ENCODE measurements at regions not wholly inside any gene's neighbourhood (a gene's known extent, or its start where the extent isn't known, plus 50 kb on each side); places are given as distances from the start of the nearest gene placed in this dataset.

GRCh38 chr13:63117710-63118109 is 1702.1 kb upstream of the PCDH20 start:
- CTCF ChIA-PET, result no interaction called here
- no peak overlapping the region for H3K4me3 ChIP-seq (ENCODE audit: insufficient read depth, low read depth, low read length)
- intact Hi-C loops (cut with micrococcal nuclease), result no loop called here
- H4K20me1 ChIP-seq (ENCODE audit: insufficient read depth, low read length), result no peaks in the 10 kb centered on the region
- no peak overlapping the region for H2BK5ac ChIP-seq (ENCODE audit: low read depth, low read length, poor library complexity, severe bottlenecking)
- no peak for DNase-seq
- no peak overlapping the region for H2BK20ac ChIP-seq (ENCODE audit: low read depth, low read length)
- no peak overlapping the region for H4K8ac ChIP-seq (ENCODE audit: low read depth in 2 of 2, low read length in 2 of 2)
- no peak overlapping the region for H3K18ac ChIP-seq (ENCODE audit: low read depth, low read length)
- no peak overlapping the region for H2AFZ ChIP-seq (replicated peaks; ENCODE audit: low read length, poor library complexity)
- H3K4me2 ChIP-seq (ENCODE audit: low read depth, low read length), result no peak overlapping the region
- H4K91ac ChIP-seq (ENCODE audit: insufficient read depth, low read depth, low read length), result no peak overlapping the region
- H3K4me1 ChIP-seq (ENCODE audit: control insufficient read depth, insufficient read depth, low read length), result no peaks in the 10 kb centered on the region
- H2BK120ac ChIP-seq (ENCODE audit: low read depth, low read length), result no peak overlapping the region
- no peak overlapping the region for H3K9ac ChIP-seq (ENCODE audit: low read depth, low read length)
- in situ Hi-C loops (cut with MboI; ENCODE audit: low sequenced_read_pairs), result no loop called here
- H3K9me1 ChIP-seq (ENCODE audit: insufficient read depth, low read length), result no peaks in the 10 kb centered on the region
- no peak overlapping the region for H4K5ac ChIP-seq (ENCODE audit: low read depth, low read length)
- no peaks in the 10 kb centered on the region for H3K36me3 ChIP-seq (ENCODE audit: control insufficient read depth, insufficient read depth, low read length)
- no peak overlapping the region for H3K4ac ChIP-seq (ENCODE audit: low read depth, low read length)
- H3K79me1 ChIP-seq (ENCODE audit: low read depth in 1 of 2, low read length in 2 of 2), result no peaks in the 10 kb centered on the region
- no peak overlapping the region for H2AK5ac ChIP-seq (ENCODE audit: low read depth, low read length)
- no peak overlapping the region for H2BK15ac ChIP-seq (ENCODE audit: low read depth, low read length)
- no peak overlapping the region for H2AK9ac ChIP-seq (replicated peaks; ENCODE audit: low read depth, low read length, poor library complexity)
- H3K14ac ChIP-seq (replicated peaks; ENCODE audit: low read depth, low read length), result no peak overlapping the region
- no peak overlapping the region for H3K23ac ChIP-seq (ENCODE audit: low read depth, low read length)
- H3K27ac ChIP-seq (ENCODE audit: insufficient read depth, low read length), result no peak overlapping the region
- BruUV-seq (replicated peaks), result no TSS peak
- dilution Hi-C loops (cut with HindIII; ENCODE audit: low sequenced_read_pairs, unreplicated experiment), result no loop called here
- no peaks in the 10 kb centered on the region for H3K9me3 ChIP-seq (ENCODE audit: control insufficient read depth, insufficient read depth, low read length)
- ATAC-seq (ENCODE audit: low read depth), result no peak
- WGBS, 2 experiments (ENCODE audit: extremely low coverage in 2 of 2, insufficient read length in 1 of 2), result 90% methylated on average over 1 of the region's 15 CpGs; no CpG with 5 or more reads in 1 of the 2 experiments
- TF ChIP-seq ELK1 (IDR thresholded peaks at IDR 0.05; ENCODE audit: borderline replicate concordance, low read depth, low read length), result no peak
- no peak for TF ChIP-seq CHD1 (IDR thresholded peaks at IDR 0.05; ENCODE audit: low read depth, low read length)
- TF ChIP-seq BHLHE40 (IDR thresholded peaks at IDR 0.05; ENCODE audit: low read depth, low read length), result no peak
- no peak for TF ChIP-seq USF2 (IDR thresholded peaks at IDR 0.05; ENCODE audit: low read depth, low read length)
- no peak for TF ChIP-seq RFX5 (IDR thresholded peaks at IDR 0.05; ENCODE audit: low read depth, low read length)
- no peak for TF ChIP-seq MAFK (IDR thresholded peaks at IDR 0.05; ENCODE audit: low read depth, low read length)
- TF ChIP-seq CEBPB (IDR thresholded peaks at IDR 0.05; ENCODE audit: low read depth, low read length), result no peak
- TF ChIP-seq NFE2L2 (IDR thresholded peaks at IDR 0.05; ENCODE audit: low read depth, low read length), result no peak
- TF ChIP-seq SMC3 (IDR thresholded peaks at IDR 0.05; ENCODE audit: low read depth, low read length), result no peak
- no peak for TF ChIP-seq MAZ (IDR thresholded peaks at IDR 0.05; ENCODE audit: borderline replicate concordance, low read depth, low read length)
- TF ChIP-seq CTCF (conservative IDR thresholded peaks at IDR 0.05; ENCODE audit: low read depth, low read length), result no peak
- TF ChIP-seq FOS (IDR thresholded peaks at IDR 0.05; ENCODE audit: low read depth, low read length), result no peak
- TF ChIP-seq RAD21 (IDR thresholded peaks at IDR 0.05; ENCODE audit: low read length), result no peak
- TF ChIP-seq RCOR1 (IDR thresholded peaks at IDR 0.05; ENCODE audit: insufficient replicate concordance, low read length), result no peak
- no peak for TF ChIP-seq MXI1 (IDR thresholded peaks at IDR 0.05; ENCODE audit: borderline replicate concordance, low read depth, low read length)
- no peak overlapping the region for H3K56ac ChIP-seq (ENCODE audit: extremely low read depth, insufficient read depth, low read length)
- POLR2A ChIA-PET (ENCODE audit: unreplicated experiment), result no interaction called here
- H3K27me3 ChIP-seq (ENCODE audit: control insufficient read depth, insufficient read depth, low read length), result no peaks in the 10 kb centered on the region
